ENCODE measurements at regions not wholly inside any gene's neighbourhood (a gene's known extent, or its start where the extent isn't known, plus 50 kb on each side); places are given as distances from the start of the nearest gene placed in this dataset.

DNA sequence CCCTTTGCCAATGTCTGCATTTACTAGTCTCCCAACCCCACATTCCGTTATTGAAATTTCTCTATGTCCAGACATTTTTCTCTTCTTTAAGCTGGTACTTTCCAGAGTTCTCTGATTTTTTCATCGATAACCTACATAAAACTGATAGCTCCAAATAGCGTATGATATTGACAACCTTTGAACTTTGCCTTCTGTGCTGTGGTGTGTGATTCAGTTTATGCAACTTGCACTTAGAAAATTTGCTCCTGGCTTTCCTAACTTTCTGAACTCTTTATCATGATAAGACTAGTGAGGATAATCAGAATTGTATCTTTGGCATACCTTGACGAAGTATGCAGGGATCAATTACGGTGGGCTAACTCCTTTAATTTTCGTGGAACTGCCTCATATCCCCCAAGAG lies 1261.3 kb downstream of the SI start:
- H3K4me3 Mint-ChIP-seq: no peak overlapping the region
- intact Hi-C loops (cut with micrococcal nuclease): no loop called here
- H3K9me3 Mint-ChIP-seq: peaks cover 18% of the 10 kb centered on the region
- no peaks in the 10 kb centered on the region for H3K36me3 Mint-ChIP-seq
- H3K4me1 Mint-ChIP-seq (ENCODE audit: low read depth): no peaks in the 10 kb centered on the region
- no peak for DNase-seq
- ChIA-PET CTCF (no interaction called here), POLR2A (no interaction called here)
- H3K27me3 Mint-ChIP-seq: no peaks in the 10 kb centered on the region
- H3K27ac Mint-ChIP-seq: no peak overlapping the region

DNA sequence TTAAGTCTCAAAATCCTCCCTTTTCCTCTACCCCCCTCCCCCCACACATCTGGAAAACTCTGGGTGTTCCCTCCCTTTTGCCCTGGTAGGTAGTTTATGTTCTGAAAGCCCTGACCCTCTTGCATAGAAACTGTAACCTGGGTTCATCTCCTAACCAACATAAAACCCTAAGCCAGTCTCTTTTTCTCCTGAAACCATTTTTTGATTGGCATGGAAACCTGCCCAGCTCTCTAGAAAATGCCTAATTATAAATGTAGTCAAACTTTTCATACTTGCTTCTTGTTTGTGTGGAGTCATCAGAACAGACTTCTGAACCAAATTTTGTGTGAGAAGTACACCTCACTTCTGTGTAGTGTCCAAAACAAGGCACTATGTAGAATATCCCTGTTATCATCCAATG lies 1264.4 kb downstream of the SI start:
- H3K36me3 Mint-ChIP-seq: no peaks in the 10 kb centered on the region
- intact Hi-C loops (cut with micrococcal nuclease): no loop called here
- H3K27me3 Mint-ChIP-seq: no peaks in the 10 kb centered on the region
- no peak overlapping the region for H3K27ac Mint-ChIP-seq
- ChIA-PET CTCF (no interaction called here), POLR2A (no interaction called here)
- H3K4me1 Mint-ChIP-seq (ENCODE audit: low read depth): no peaks in the 10 kb centered on the region
- DNase-seq: no peak
- H3K9me3 Mint-ChIP-seq: peaks cover 24% of the 10 kb centered on the region
- H3K4me3 Mint-ChIP-seq: no peak overlapping the region

DNA sequence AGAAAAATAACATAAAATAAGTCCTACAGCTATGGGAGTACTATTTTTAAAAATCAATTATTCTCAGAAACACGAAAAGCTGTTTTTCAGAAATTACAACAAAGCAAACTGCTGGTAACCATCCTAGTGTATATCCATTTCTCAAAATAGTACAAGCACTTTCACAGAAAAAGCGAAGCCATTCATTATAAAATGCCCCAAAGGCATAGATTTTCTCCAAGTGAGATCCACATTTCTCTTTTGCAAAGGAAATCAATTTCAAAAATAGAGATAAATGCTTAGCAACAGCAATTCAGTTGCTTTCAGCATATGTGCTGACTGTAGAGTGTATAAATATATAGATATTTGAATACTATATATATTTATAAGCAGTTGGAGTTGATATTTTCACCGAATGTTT lies 1266.3 kb downstream of the SI start:
- no peak overlapping the region for H3K4me3 Mint-ChIP-seq
- no peaks in the 10 kb centered on the region for H3K36me3 Mint-ChIP-seq
- intact Hi-C loops (cut with micrococcal nuclease): no loop called here
- peaks cover 22% of the 10 kb centered on the region for H3K9me3 Mint-ChIP-seq
- H3K4me1 Mint-ChIP-seq (ENCODE audit: low read depth): no peaks in the 10 kb centered on the region
- POLR2A ChIA-PET: no interaction called here
- H3K27ac Mint-ChIP-seq: no peak overlapping the region
- CTCF ChIA-PET: no interaction called here
- no peaks in the 10 kb centered on the region for H3K27me3 Mint-ChIP-seq
- no peak for DNase-seq

DNA sequence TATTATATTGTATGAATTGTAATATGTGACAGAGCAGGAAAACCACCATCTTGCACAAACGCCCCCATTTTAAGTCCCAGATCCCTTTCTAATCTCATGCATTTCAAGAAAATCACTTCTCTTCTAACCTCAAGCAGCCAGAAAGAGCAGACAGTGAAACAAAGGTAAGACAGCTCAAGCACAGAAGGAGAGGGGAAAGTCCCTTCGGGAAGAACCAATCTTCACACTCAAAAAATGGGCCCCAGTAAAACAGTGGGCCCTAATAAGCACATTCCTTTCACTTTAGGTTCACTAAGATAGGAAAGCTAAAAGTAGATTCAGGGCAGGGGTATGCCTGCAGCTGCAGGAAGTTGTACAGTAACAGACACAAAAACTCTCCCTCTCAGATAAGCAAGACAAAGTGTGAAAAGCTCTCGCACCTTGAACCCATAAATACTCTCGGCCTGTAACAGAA lies 1268.7 kb downstream of the SI start:
- Mint-ChIP-seq H3K36me3 (no peaks in the 10 kb centered on the region), H3K4me1 (ENCODE audit: low read depth) (no peaks in the 10 kb centered on the region), H3K4me3 (no peak overlapping the region), H3K27ac (no peak overlapping the region), H3K9me3 (peaks cover 14% of the 10 kb centered on the region), H3K27me3 (no peaks in the 10 kb centered on the region)
- ChIA-PET POLR2A (no interaction called here), CTCF (no interaction called here)
- intact Hi-C loops (cut with micrococcal nuclease): no loop called here
- no peak for DNase-seq

DNA sequence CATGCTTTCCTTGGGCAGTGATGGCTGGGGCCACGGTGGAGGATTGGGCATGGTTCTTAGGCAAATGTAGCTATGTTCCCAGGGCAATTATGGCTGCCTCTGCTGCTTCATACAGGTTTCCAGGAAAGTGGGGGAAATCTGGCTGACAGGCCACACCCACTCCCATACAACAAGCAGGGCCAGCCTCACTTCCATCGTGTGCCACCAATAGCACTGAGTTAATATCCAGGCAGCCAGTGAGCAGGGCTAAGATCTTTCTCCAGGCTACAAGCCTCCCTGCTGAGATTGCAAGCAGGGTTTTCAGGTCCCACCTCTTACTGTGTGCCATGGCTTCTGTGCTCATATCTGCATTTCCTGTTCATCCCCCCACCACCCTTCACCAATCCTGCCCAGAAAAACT lies 1291.9 kb downstream of the SI start:
- CTCF ChIA-PET: no interaction called here
- no peaks in the 10 kb centered on the region for H3K36me3 Mint-ChIP-seq
- H3K27me3 Mint-ChIP-seq: no peaks in the 10 kb centered on the region
- H3K27ac Mint-ChIP-seq: no peak overlapping the region
- peaks cover 13% of the 10 kb centered on the region for H3K9me3 Mint-ChIP-seq
- intact Hi-C loops (cut with micrococcal nuclease): no loop called here
- DNase-seq: no peak
- no peak overlapping the region for H3K4me3 Mint-ChIP-seq
- POLR2A ChIA-PET: no interaction called here
- H3K4me1 Mint-ChIP-seq (ENCODE audit: low read depth): no peaks in the 10 kb centered on the region

DNA sequence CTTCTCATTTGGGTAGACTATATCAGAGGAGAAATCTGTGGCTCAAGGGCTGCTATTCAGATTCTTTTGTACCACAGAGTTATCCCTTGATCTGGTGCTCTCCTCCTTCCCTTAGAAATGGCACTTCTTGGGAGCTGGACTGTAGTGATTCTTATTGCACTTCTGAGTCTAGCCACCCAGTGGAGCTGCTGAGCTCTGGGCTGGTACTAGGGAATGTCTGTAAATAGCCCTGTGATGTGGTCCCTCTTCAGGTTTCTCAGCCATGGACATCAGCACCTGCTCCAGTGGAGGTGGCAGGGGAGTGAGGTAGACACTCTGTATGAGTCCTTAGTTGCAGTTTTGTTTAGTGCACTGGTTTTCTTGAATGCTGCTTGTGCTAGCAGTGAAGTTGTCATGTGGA lies 1292.6 kb downstream of the SI start:
- POLR2A ChIA-PET: no interaction called here
- Mint-ChIP-seq H3K27ac (no peak overlapping the region), H3K36me3 (no peaks in the 10 kb centered on the region), H3K9me3 (peaks cover 13% of the 10 kb centered on the region), H3K27me3 (no peaks in the 10 kb centered on the region), H3K4me1 (ENCODE audit: low read depth) (no peaks in the 10 kb centered on the region), H3K4me3 (no peak overlapping the region)
- no peak for DNase-seq
- intact Hi-C loops (cut with micrococcal nuclease): no loop called here
- CTCF ChIA-PET: no interaction called here

DNA sequence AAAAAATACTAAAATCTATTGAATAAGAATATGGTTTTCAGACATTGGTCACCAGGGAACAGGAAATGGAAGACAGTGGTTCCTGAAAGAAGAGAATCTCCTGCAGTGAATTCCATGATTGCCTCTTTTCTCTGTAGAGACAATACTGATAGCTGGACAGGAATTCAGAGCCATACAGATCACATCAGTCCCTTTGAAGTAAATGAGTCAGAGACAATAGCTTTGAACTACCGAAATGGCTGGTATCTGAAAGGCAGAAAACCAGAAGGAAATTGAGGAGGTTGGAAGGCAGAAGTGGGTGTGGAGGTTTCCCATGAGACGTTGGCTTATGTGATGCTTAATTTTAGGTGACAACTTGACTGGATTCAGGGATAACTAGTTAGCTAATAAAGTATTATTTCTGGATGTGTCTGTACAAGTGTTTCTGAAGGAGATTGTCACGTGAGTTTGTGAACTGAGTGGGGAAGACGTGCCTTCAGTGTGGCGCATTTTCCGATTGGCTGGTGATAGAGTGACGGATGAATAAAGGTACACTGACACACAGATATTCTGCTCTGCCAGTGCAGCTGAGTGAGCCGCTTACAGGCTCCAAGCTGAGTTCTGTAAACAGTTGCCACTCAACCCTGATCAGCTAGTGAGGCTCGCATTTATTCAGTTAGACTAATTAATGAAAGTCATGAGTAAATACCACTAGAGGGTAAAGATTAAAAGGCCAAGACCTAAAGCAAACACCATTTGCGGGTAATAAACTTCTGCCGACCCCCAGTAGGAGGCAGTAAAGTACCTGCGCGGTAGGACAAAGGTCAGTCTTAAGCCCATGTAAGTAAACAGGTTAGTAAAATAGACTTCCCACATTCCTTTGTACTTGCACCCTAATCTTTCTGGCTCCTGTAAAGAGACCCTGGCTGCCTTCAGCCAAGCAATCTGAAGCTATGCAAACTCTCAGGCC lies 1298.6 kb downstream of the SI start:
- Mint-ChIP-seq H3K9me3 (peaks cover 15% of the 10 kb centered on the region), H3K36me3 (no peaks in the 10 kb centered on the region), H3K27ac (no peak overlapping the region), H3K4me3 (no peak overlapping the region), H3K4me1 (ENCODE audit: low read depth) (no peaks in the 10 kb centered on the region), H3K27me3 (no peaks in the 10 kb centered on the region)
- POLR2A ChIA-PET: no interaction called here
- DNase-seq: no peak
- intact Hi-C loops (cut with micrococcal nuclease): no loop called here
- CTCF ChIA-PET: interaction anchor here (0.7 kb wide), 1 partner anchor 1520 kb away, joined by 3 read pairs; no protein-coding TSS in a partner anchor

DNA sequence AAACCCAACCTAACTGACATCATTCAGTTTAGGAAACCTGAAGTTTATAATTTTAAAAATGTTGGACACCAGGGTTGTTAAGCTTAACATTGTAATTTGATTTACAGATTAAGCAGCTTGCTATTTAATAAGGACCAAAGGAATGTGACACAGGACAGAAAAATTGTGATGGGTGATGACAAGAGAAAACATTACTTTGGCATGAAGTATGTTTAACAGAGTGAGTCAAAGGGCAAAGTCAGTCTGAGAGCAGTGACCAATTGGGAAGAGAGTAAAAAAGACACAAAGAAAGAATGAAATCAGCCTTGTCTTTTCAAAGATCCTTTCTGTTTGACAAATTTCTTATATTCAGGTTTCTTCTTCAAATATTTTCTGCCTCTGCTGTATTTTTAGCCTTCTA lies 1301.6 kb downstream of the SI start:
- H3K27ac Mint-ChIP-seq: no peak overlapping the region
- ChIA-PET CTCF (interaction anchor here (0.6 kb wide), 1 partner anchor 662 kb away, joined by 3 read pairs; no protein-coding TSS in a partner anchor), POLR2A (no interaction called here)
- no peaks in the 10 kb centered on the region for H3K4me1 Mint-ChIP-seq (ENCODE audit: low read depth)
- H3K9me3 Mint-ChIP-seq: peaks cover 27% of the 10 kb centered on the region
- H3K27me3 Mint-ChIP-seq: no peaks in the 10 kb centered on the region
- no peak for DNase-seq
- no peak overlapping the region for H3K4me3 Mint-ChIP-seq
- intact Hi-C loops (cut with micrococcal nuclease): no loop called here
- no peaks in the 10 kb centered on the region for H3K36me3 Mint-ChIP-seq

DNA sequence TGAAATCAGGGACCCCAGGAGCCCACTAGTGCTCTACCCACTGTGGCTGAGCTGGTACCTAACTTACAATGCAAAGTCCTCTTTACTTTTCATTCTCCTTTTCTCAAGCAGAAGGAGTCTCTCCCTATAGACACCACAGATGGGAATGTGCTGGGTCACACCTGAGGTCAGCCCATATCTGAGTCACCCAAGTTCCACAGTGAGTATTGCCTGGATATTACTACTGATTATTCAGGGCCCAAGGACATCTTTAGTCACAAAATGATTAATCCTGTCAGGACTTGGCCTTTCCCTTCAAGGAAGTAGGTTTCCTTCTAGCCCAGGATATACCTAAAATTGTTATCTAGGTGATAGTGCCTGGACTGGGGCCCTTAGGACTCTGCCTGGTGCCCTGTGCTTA lies 1305.2 kb downstream of the SI start:
- Mint-ChIP-seq H3K9me3 (peaks cover 30% of the 10 kb centered on the region), H3K27ac (no peak overlapping the region), H3K4me3 (no peak overlapping the region), H3K36me3 (no peaks in the 10 kb centered on the region), H3K4me1 (ENCODE audit: low read depth) (no peaks in the 10 kb centered on the region), H3K27me3 (no peaks in the 10 kb centered on the region)
- ChIA-PET POLR2A (no interaction called here), CTCF (no interaction called here)
- DNase-seq: no peak
- intact Hi-C loops (cut with micrococcal nuclease): no loop called here

DNA sequence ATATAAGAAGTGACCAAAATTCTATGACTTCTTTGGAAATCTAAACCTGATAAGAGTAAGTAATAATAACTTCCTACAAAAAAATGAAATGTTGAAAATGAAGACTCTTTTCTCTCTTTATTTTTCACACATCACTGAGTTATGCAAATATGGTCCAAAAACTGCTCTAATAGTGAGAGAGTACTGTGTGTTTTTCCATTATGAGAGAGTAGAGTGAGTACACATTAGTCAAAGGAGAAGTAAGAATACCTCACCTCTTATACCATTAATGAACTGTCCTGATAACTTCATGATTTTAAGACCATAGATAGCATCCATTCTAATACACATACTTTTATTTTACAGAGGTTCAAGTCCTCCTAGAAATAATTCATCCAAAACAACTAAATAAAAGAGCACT lies 1310.2 kb downstream of the SI start:
- ChIA-PET POLR2A (no interaction called here), CTCF (no interaction called here)
- Mint-ChIP-seq H3K4me1 (ENCODE audit: low read depth) (no peaks in the 10 kb centered on the region), H3K9me3 (peaks cover 16% of the 10 kb centered on the region), H3K36me3 (no peaks in the 10 kb centered on the region), H3K4me3 (no peak overlapping the region), H3K27ac (no peak overlapping the region), H3K27me3 (no peaks in the 10 kb centered on the region)
- intact Hi-C loops (cut with micrococcal nuclease): no loop called here
- no peak for DNase-seq

DNA sequence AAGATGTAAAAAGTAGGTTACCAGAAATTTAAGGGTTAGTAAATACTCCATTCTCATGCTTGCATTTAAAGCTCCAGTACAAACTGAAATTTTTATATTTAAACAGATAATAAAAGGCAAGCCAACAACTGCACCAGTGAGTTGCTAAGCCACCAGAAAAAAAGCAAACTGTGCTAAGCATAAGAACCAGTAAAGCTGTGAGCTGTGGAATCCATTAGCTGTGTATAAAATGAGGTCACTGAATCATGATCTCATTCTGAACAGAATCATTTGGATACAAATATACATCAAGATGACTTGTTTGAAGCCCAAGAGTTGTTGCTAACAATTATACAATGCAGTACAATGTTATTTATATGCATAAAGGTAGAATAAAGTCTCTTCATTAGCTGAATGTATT lies 1312.2 kb downstream of the SI start:
- POLR2A ChIA-PET: no interaction called here
- Mint-ChIP-seq H3K27ac (no peak overlapping the region), H3K27me3 (no peaks in the 10 kb centered on the region), H3K9me3 (peaks cover 11% of the 10 kb centered on the region), H3K4me3 (no peak overlapping the region), H3K36me3 (no peaks in the 10 kb centered on the region), H3K4me1 (ENCODE audit: low read depth) (no peaks in the 10 kb centered on the region)
- CTCF ChIA-PET: no interaction called here
- DNase-seq: no peak
- intact Hi-C loops (cut with micrococcal nuclease): no loop called here

DNA sequence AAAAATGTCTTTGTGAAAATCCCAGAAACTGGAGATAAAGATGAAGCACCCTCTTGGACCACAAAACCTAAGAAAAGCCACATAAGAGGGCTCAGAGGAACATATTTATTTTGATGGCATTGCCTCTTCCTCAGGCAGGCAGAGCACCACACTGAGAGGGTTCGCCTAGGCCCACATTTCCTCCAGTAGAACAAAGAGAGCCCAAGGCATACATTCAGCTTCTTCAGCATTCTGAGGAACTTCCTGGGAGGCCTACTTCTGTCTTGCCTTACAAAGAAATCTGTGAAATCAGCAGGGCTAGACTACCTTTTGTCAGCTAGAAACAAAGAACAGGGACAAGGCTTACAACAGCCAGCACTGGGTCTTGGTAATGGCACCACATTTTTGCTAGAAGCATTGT lies 1325.3 kb downstream of the SI start:
- POLR2A ChIA-PET: no interaction called here
- intact Hi-C loops (cut with micrococcal nuclease): no loop called here
- CTCF ChIA-PET: no interaction called here
- no peak for DNase-seq
- Mint-ChIP-seq H3K27ac (no peak overlapping the region), H3K27me3 (no peaks in the 10 kb centered on the region), H3K4me3 (no peak overlapping the region), H3K4me1 (ENCODE audit: low read depth) (no peaks in the 10 kb centered on the region), H3K36me3 (no peaks in the 10 kb centered on the region), H3K9me3 (peaks cover 33% of the 10 kb centered on the region)

DNA sequence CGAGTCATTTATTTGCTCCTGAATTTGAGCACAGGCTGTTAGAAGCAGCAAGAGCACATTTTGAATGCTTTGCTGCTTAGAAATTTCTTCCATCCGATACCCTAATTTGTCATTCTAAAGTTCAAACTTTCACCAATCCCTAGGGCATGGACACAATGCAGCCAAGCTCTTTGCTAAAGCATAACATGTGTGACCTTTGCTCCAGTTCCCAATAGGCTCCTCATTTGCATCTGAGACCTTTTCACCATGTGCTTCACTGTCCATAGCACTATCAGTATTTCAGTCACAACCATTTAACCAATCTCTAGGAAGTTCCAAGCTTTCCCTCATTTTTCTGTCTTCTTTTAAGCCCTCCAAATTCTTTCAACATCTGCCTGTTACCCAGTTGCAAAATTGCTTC lies 1333.1 kb downstream of the SI start:
- Mint-ChIP-seq H3K4me3 (no peak overlapping the region), H3K9me3 (peaks cover 14% of the 10 kb centered on the region), H3K27ac (no peak overlapping the region), H3K27me3 (no peaks in the 10 kb centered on the region), H3K4me1 (ENCODE audit: low read depth) (no peaks in the 10 kb centered on the region), H3K36me3 (no peaks in the 10 kb centered on the region)
- ChIA-PET POLR2A (no interaction called here), CTCF (no interaction called here)
- DNase-seq: no peak
- intact Hi-C loops (cut with micrococcal nuclease): no loop called here
